GM21390 (cell line): ENCODE measurements at regions not wholly inside any gene's neighbourhood (a gene's known extent, or its start where the extent isn't known, plus 50 kb on each side); places are given as distances from the start of the nearest gene placed in this dataset.
"Not testable (repeated sequence)": the region's sequence is repeated elsewhere in the genome, so short reads cannot be mapped to it uniquely, and the experiment has no call there.

Source experiments
- ATAC-seq: cut with Tn5 transposase; IDR thresholded peaks from one replicate; pipeline ENCODE4 v1.9.1; 2021; ENCODE audit not compliant: unreplicated experiment

DNA sequence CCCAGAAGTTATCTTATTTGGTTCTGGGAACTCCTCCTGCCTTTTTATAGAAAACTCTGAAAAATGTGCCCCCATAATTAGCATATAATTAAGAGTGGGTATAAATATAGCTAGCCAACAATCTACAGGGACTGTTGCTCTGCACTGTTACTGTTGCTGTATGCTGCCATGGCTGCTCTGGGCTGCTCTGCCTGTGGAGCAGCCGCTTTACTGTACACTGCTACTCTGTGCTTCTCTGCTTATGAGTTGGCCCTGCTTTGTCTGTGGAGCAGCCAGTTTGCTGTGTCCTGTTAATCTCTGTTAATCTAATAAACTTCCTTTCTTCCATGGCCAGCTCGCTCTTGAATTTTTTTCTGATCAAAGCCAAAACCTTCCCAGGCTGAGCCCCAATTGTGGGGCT, 2244.0 kb upstream of the ACO1 start:
- no peak for ATAC-seq

DNA sequence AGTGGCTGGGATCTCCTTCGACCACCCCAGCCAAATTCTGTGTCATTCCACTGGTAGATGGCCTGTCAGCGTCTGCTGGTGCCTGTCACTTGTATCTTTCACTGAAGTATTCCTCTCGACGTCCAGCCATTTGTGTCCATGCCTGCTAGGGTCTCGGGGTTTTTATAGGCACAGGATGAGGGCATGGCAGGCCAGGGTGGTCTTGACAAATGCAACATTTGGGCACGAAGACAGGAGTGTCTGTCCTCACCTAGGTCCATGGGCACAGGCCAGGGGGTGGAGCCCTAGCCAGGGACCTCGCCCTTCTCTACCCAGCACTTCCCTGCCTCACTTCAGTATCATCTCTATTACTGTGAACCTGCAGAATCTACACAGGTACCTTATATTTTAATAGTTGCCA, 2223.9 kb upstream of the ACO1 start:
- ATAC-seq: no peak

DNA sequence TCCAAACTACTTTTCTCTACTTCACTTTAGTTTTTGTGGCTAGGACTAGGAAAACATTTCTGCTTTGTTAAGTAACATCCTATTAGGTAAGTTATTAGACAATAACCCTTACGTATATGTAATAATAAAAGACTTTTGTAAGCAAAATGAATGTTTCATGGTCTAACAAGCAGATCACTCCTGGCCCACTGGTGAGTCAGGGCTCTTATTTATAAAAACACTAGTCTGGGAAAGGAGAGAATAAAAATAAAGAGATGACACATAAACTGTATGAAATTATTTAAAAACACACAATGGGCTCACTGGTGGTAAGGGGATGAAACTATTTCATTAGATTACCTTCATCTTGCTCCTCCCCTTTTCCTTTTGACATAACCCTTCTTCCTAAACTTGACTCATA, 2212.2 kb upstream of the ACO1 start:
- ATAC-seq: no peak

DNA sequence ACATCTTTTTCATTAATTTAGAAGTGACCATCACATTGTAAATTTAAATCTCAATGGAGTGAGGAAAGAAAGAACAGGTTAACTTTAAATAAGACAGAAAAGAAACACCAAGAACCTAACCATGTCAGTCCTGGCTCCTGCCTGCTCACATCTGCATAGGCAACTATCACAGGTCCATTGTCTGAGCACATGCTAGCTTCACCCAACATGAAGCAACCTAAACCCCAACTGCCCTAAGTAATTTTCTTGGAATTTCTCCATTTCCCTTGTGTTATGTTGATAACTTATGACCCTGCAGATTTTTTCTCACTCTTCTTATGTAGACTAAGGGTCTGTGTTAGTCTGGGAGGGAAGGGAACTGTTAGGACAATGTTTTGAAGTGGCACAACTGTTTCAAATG, 2205.8 kb upstream of the ACO1 start:
- ATAC-seq: no peak

DNA sequence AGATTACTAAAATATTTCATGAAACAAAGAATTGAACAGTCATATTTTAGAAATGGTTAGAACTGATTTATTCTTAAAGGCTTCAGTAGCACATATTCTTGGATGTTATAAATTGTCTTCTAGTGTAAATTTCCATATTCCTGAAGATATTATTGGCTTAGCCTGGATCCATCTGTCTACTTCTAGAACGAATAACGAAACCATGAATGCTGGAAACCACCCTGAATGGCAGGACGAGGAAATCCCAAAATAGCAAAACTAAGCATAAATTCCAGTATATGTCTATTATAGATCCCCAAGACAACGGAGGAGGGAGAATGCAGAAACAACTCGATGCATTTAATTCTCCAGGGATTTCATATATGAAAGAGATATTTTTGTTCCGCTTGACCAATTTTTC, 2191.0 kb upstream of the ACO1 start:
- ATAC-seq: no peak

DNA sequence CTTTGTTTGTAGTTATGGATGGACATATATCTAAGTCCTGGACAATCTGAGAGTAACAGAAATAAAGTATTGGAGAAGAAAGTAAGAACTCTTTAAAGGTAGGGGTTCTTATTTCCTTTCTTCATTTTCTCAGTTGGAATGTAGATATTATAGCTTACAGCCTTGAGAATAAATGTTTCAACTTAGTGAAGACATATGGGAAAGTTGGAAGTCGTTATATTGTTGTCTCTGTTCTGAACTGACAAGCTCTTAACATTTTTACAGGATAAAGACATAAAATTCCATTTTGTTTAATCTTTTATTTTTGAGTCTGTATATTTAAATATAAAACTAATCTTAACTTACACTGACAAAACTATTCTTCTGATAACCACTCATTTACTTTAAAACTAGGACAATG, 2187.5 kb upstream of the ACO1 start:
- ATAC-seq: no peak

DNA sequence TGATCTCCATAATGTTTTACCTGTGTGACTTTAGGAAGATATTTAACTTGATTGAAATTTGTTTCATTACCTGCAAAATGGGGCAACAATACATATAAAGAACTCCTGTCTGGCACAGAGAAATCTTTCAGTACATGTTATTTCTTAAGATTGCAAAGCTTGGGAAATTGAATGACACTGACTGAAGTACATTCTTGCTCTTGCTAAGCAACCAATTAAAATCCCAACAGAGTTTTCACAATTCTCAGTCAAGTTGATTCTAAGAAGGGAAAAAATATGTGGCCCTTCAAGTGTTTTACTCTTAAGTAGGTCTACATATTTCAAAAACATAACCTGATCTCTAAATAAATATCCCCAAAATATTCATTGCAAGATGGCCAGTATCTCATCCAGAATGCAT, 2187.0 kb upstream of the ACO1 start:
- no peak for ATAC-seq

DNA sequence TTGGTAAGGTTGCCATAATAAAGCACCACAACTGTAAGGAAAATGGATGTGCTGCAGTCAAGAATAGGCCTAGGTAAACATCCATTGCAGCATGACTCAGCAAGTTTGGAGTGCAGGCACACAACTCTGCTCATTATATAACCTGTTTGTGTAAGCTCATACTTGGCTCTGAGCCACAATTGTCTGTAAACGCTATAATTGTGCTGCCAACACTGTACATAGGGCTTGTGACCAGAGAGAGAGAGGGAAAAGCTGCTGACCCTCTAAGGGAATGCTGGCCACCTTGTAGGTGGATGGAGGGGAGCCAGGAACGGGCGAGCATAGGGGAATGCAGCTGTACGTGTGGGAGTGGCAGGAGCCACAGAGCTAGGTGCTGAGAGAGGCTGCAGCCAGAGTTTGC, 2186.5 kb upstream of the ACO1 start:
- ATAC-seq: no peak

DNA sequence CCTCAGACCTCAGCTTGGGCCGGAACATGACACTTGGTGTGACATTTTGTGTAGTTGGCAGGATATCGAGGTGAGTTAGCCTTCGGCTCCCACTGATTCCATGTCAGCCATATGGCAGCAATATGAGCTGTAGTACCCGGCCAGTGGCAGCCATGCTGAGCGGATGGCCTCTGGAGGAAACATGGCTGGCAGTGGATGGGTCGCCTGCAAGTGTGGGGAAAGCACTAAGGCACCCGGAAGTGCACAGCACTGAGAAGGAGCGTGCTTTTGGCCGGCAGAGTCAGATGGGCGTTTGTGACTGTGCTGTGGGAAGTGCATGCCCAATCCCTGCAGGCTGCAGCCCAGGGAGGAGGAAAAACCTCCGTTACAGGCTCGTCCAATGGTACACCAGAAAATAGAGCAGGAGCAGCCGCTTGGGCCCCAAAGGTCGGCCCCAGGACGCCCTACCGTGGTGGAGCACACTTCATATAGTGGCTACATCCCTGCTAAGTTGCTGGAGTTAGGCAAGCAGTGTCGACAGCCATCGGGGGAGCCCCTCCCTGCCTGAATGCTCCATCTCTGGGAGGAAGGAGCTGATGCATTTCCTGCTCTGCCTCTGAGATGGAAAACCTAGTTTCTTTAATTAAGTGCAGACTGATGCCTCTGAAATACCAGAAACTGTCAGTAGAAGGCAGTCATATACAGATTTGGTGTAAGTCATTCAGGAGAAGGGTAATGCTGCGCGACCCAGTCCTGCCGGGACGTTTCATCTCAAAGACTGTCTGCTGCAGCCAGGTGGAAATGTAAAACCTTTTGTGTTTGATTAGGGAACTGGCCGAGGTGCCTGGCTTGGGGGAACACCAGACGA, 2185.8 kb upstream of the ACO1 start:
- ATAC-seq: no peak

DNA sequence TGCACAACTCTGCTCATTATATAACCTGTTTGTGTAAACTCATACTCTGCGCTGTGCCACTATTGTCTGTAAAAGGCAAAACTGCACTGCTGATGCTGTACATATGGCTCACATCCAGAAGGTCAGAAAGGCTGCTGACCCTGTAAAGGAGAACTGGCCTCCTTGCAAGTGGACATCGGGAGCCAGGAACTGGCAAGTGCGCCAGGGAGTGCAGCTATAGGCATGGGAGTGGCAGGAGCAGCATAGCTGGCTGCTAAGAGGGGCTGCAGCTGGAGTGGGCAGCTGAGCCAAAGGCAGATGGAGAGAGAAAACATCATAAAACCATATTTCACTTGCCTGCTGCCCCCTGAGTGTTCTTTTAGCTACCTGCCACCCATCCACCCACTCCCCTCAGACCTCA, 2183.4 kb upstream of the ACO1 start:
- ATAC-seq: no peak

DNA sequence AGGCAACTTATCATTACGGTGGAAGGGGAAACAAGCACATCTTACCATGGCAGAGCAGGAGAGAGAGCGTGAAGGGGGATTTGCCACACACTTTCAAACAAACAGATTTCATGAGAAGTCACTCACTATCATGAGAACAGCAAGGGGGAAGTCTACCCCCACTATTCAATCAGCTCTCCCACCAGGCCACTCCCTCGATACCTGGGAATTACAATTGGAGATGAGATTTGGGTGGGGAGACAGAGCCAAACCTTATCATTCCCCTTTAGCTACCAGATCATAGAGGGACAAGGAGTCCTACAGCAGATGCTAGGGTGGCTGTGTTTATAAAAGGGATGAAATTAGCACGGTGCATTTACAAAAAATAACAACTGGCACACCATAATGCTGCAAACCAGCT, 2149.4 kb upstream of the ACO1 start:
- ATAC-seq: no peak

DNA sequence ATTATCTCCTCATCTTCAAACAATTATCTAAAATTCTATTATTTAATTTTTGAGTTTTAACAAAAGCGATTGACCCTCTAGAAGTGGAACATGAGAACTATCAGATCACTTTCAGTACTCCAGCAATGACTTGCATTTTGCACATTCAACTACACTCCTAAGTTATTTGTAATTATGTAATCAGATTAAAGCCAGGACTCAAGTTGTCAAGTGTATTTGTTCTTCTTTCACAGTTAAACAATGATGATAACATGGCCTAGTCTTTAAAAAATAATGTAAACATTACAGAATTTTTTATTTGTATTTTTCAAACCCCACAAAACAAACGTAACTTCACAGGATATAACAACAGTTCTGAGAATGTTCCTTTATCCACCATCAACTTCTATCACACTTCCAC, 2148.9 kb upstream of the ACO1 start:
- ATAC-seq: no peak

DNA sequence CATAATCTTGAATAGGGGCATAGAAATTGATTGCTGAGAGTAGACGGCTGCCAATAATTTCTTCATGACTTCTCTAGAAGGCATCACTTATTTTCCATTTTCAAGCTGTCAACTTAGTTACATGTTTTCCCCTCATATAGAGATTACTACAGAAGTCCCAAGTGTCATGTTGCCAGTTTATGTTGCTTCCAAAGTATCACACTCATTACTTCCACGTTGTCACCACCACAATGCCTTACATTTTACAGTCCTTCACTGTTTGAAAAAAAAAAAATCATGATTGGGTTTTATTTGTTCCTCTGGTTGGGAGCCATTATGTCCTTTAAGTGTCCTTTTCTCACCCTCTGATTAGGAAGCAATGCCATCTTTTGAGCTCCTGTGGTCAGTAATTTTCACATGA, 2144.6 kb upstream of the ACO1 start:
- ATAC-seq: no peak

DNA sequence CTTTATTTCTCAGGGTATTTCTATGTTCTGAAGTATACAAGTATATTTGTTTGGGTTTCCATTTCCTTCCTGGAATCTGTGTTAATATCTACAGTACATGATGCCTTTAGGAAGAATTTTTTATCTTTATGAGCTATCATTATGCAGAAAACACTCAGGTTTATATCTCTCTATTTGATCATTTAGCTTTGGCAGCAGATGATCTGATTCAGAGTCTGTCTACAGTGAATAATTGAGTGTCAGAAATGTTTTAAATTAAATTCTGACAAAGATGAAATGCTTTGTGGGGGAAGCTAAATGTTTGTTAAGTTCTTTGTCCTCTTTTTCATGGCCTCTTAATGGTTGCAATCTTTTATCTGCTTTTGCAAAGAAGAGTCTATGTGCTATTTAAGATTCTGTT, 2141.0 kb upstream of the ACO1 start:
- ATAC-seq: no peak

DNA sequence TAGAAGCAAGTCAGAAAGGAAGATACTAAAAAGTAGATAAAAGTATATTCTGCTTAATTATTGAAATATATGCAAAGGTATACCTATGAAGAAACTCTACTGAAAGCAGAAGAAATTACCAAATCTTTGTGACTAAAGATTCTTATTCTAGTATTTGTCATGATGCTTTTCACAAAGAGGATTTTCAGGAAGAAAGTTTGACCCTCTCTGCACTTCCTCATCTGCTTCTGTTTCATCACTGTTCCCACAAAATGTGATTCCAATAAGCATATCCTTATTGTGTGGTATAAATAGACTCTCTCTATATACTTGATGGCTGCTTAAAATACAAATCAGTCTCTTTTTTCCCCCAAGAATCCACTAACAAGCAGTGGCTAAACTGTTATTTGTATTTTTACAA, 2139.6 kb upstream of the ACO1 start:
- ATAC-seq: no peak

DNA sequence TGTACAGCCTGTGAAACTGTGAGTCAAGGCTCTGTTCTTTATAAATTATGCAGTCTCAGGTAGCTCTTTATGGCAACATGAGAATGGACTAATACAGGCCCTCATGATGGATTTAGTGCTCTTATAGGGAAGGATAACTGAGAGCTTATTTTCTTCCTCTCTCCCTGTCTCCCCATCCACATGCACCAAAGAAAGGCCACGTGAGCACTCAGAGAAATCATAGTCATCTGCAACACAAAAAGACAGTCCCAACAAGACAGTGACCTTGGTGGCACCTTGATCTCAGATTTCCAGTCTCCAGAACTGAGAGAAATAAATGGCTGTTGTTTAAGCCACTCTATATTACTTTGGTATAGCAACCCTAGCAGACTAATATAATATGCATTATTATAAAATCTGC, 2133.6 kb upstream of the ACO1 start:
- ATAC-seq: no peak

DNA sequence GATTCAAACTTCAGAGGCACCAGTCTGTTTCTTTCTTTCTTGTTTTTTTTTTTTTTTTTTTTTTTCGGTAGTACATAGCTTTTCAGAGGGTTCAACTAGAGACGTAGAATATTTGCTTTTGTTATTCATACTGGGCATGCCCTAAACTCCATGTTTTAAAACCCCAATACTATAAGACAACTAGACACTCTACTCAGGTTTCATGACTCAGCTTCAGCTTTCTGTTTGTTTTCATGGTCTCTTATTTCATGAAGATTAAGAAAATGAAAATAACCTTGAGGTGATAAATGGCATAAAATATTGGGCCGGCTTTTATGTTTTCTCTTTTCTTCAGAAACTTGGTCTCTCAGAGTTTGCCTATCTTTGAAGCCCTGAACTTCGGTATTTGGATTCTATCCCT, 2126.3 kb upstream of the ACO1 start:
- ATAC-seq: no peak

DNA sequence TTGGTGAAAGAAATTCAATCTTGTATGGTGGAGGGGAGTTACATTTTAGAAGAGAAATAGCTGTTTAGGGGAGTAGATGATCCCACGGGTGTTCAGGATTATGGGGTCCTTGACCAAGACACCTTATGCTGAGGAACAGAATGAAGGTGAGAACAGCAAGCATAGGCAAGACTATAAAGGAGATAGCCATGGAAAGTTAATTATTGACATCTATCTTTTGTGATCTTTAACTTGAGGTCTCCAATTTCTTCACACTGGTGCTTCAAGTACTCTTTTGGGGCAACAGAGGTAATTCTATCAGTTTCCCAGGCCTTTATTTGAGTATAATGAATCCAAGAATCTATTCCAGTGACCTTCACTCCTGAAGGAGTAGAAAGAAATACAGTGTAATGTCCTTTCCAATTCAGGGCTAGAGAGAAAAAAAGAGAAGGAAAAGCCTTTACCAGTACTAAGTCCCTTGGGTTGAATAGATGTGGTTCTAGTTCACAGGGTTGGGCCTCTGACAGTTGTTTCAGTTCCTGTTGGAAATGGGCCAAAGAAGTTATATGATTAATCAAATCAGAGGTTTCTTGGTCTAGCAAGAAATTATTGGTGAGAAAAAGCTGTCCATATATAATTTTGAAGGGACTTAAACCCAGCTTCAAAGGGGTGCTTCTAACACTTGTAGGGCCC, 2104.1 kb upstream of the ACO1 start:
- peak; percentile 51 for ATAC-seq

DNA sequence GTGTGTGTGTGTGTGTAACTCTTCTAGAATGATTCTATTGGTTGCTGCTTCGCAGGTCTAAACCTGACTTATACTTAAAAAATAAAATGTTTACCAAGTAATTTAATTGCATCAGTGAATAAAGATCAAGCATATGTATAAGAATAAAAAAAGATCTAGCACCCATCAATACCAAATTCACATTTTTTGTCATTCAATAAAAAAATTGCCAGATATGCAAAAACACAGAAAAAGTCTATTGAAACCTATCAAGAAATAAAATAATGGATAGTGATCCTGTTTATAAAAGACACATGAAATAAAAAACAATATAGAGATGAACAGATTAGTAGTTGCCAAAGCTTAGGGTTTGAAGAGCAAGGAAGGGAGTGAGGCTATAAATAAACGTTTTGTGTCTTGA, 2095.0 kb upstream of the ACO1 start:
- ATAC-seq: no peak

DNA sequence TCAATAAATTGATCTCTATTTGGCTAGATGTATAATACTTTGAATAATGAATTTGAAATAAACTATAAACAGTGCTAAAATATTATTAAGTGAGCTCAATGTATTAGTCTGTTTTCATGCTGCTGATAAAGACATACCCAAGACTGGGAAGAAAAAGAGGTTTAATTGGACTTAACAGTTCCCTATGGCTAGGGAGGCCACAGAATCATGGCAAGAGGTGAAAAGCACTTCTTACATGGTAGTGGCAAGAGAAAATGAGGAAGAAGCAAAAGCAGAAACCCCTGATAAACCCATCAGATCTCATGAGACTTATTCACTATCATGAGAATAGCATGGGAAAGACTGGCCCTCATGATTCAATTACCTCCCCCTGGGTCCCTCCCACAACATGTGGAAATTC, 2092.4 kb upstream of the ACO1 start:
- not testable (repeated sequence) for ATAC-seq

DNA sequence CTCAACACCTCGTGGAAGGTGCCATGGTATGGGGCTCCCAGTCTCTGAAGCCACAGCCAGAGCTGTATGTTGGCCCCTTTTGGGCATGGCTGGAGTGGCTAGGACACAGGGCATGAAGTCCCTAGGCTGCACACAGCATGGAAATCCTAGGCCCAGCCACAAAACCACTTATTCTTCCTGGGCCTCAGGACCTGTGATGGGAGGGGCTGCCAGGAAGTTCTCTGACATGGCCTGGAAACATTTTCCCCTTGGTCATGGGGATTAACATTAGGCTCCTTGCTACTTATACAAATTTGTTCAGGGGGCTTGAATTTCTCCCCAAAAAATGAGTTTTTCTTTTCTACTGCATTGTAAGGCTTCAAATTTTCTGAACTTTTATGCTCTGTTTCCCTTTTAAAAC, 2091.2 kb upstream of the ACO1 start:
- no peak for ATAC-seq

DNA sequence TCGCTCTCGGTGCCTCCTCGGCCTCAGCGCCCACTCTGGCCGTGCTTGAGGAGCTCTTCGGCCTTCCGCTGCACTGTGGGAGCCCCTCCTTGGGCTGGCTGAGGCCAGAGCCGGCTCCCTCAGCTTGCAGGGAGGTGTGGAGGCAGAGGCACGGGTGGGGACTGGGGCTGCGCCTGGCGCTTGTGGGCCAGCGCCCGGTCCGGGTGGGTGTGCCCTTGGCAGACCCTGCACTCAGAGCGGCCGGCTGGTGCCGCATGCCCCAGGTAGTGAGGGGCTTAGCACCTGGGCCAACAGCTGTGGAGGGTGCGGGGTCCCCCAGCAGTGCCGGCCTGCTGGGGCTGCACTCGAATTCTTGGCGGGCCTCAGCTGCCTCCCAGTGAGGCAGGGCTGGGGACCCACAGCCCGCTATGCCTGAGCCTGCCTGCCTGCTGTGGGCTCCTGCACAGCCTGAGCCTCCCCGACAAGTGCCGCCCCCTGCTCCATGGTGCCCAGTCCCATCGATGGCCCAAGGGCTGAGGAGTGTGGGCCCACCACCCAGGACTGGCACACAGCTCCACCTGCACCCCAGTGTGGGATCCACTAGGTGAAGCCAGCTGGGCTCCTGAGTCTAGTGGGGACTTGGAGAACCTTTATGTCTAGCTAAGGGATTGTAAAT, 2085.2 kb upstream of the ACO1 start:
- ATAC-seq: no peak
